ENCODE measurements at regions not wholly inside any gene's neighbourhood (a gene's known extent, or its start where the extent isn't known, plus 50 kb on each side); places are given as distances from the start of the nearest gene placed in this dataset.

GRCh38 chr10:45229823-45230222, 85.6 kb downstream of the OR13A1 start:
- TF ChIP-seq CTCF (conservative IDR thresholded peaks at IDR 0.05) (no peak), ZFX (IDR thresholded peaks at IDR 0.05) (no peak)

Measured in C4-2B (cell line).